ENCODE measurements at regions not wholly inside any gene's neighbourhood (a gene's known extent, or its start where the extent isn't known, plus 50 kb on each side); places are given as distances from the start of the nearest gene placed in this dataset.
"Not testable (repeated sequence)": the region's sequence is repeated elsewhere in the genome, so short reads cannot be mapped to it uniquely, and the experiment has no call there.

DNA sequence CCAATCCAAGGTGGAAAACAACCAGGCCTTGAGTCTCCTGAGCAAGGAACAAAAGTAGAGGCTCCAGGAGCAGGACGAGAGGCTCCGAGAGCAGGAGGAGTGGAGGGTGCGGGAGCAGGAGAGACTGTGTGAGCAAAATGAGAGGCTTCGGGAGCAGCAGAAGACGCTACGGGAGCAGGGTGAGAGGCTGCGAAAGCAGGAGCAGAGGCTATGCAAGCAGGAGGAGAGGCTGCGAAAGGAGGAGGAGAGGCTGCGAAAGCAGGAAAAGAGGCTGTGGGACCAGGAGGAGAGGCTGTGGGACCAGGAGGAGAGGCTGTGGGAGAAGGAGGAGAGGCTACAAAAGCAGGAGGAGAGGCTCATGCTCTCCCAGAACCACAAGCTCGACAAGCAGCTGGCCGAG, 60.3 kb upstream of the UBE2Q2 start:
- Mint-ChIP-seq H3K4me3 (no peak overlapping the region), H3K4me1 (peaks cover 11 to 13% of the 10 kb centered on the region in 2 experiments)
- no CpG with 5 or more reads among the region's 11 CpGs for WGBS (ENCODE audit: extremely low coverage, insufficient read length, low lambda C conversion rate)

DNA sequence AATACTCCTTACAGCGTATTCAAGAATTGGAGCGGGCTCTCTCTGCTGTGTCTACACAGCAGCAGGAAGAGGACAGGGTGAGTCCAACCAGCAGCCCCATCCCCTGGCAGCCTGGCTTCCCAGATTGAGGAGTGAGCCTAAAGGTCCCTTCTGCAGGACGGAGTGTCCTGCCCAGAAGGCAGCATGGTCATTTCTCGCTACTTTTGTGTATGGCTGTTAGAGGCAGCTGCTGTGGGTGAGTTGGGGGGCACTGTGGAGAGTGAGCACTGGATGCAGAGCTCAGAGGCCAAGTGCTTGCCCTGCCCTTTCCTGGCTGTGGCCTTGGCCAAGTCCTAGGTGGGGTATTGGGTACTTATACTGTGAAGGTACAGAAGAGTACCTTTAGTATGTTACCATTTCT, 62.3 kb upstream of the UBE2Q2 start:
- H3K23me2 ChIP-seq (ENCODE audit: insufficient read length, low read depth, low read length, poor library complexity, severe bottlenecking); H3K23ac ChIP-seq (ENCODE audit: insufficient read length, low read depth, low read length); H3K4me3 Mint-ChIP-seq; H3K14ac ChIP-seq (ENCODE audit: insufficient read depth, low read length); H3K27me3 ChIP-seq (ENCODE audit: insufficient read depth, low read length); H4K5ac ChIP-seq (ENCODE audit: insufficient read length, low read depth, low read length); H3K27ac ChIP-seq (ENCODE audit: insufficient read length, low read depth, low read length); H3K4me1 ChIP-seq (ENCODE audit: insufficient read depth, low read length); H3K9ac ChIP-seq (ENCODE audit: extremely low read depth, insufficient read length, low read length); H3K9me3 ChIP-seq (ENCODE audit: control insufficient read depth, low read depth, low read length); H3T11ph ChIP-seq (ENCODE audit: low read length); H3K27ac Mint-ChIP-seq; H3K18ac ChIP-seq (ENCODE audit: insufficient read length, low read depth, low read length); H4K91ac ChIP-seq (ENCODE audit: insufficient read length, low read depth, low read length); H4K8ac ChIP-seq (replicated peaks; ENCODE audit: insufficient read length, low read depth, low read length); H4K20me1 ChIP-seq (ENCODE audit: control insufficient read depth, insufficient read depth, insufficient read length); H2AK5ac ChIP-seq (ENCODE audit: insufficient read length, low read length); H2BK12ac ChIP-seq (ENCODE audit: insufficient read length, low read depth, low read length); H2BK120ac ChIP-seq (ENCODE audit: low read depth, low read length, poor library complexity, severe bottlenecking); H3K36me3 Mint-ChIP-seq (ENCODE audit: insufficient read depth in 1 of 3, low read depth in 3 of 3); H3K79me1 ChIP-seq (ENCODE audit: insufficient read depth, low read depth, low read length, poor library complexity, severe bottlenecking); H3K56ac ChIP-seq (ENCODE audit: insufficient read length, low read depth, low read length); H2BK15ac ChIP-seq (ENCODE audit: low read depth, low read length); H3K9me3 Mint-ChIP-seq; H2BK20ac ChIP-seq (ENCODE audit: low read depth, low read length, poor library complexity, severe bottlenecking); H2BK5ac ChIP-seq (ENCODE audit: insufficient read length, low read length); H2AFZ ChIP-seq (ENCODE audit: low read length); H3K79me2 ChIP-seq (ENCODE audit: insufficient read depth, low read length); H3K4ac ChIP-seq (ENCODE audit: low read depth, low read length); H3K4me2 ChIP-seq (ENCODE audit: insufficient read depth, insufficient read length, low read length): not testable (repeated sequence)
- Mint-ChIP-seq H3K27me3 (ENCODE audit: low read depth) (peaks cover 43% of the 10 kb centered on the region), H3K4me1 (peaks cover 22 to 23% of the 10 kb centered on the region in 2 experiments)
- no CpG with 5 or more reads among the region's 4 CpGs for WGBS (ENCODE audit: extremely low coverage, insufficient read length, low lambda C conversion rate)
- DNase-seq = peak; percentile 2

More for the DNA sequence above, 60.3 kb upstream of the UBE2Q2 start:
- H2BK20ac ChIP-seq (ENCODE audit: low read depth, low read length, poor library complexity, severe bottlenecking) = no peak overlapping the region
- H3K27me3 ChIP-seq (ENCODE audit: insufficient read depth, low read length) = no peaks in the 10 kb centered on the region
- no peak overlapping the region for H2BK12ac ChIP-seq (ENCODE audit: insufficient read length, low read depth, low read length)
- Mint-ChIP-seq H3K36me3 (ENCODE audit: insufficient read depth in 1 of 3, low read depth in 3 of 3) (no peaks in the 10 kb centered on the region; a peak in 1 of 7 replicates), H3K9me3 (no peaks in the 10 kb centered on the region; a peak in 1 of 5 replicates), H3K27me3 (ENCODE audit: low read depth) (peaks cover 54% of the 10 kb centered on the region), H3K27ac (peak overlapping the region in 1 of 3 experiments; percentile 15; a peak in 1 of 7 replicates)
- no peaks in the 10 kb centered on the region for H3K79me1 ChIP-seq (ENCODE audit: insufficient read depth, low read depth, low read length, poor library complexity, severe bottlenecking)
- H3T11ph ChIP-seq (ENCODE audit: low read length) = no peak overlapping the region
- H3K4me2 ChIP-seq (ENCODE audit: insufficient read depth, insufficient read length, low read length) = no peak overlapping the region
- H3K4ac ChIP-seq (ENCODE audit: low read depth, low read length) = no peak overlapping the region
- H3K27ac ChIP-seq (ENCODE audit: insufficient read length, low read depth, low read length) = no peak overlapping the region
- TF ChIP-seq, protein P1, sequence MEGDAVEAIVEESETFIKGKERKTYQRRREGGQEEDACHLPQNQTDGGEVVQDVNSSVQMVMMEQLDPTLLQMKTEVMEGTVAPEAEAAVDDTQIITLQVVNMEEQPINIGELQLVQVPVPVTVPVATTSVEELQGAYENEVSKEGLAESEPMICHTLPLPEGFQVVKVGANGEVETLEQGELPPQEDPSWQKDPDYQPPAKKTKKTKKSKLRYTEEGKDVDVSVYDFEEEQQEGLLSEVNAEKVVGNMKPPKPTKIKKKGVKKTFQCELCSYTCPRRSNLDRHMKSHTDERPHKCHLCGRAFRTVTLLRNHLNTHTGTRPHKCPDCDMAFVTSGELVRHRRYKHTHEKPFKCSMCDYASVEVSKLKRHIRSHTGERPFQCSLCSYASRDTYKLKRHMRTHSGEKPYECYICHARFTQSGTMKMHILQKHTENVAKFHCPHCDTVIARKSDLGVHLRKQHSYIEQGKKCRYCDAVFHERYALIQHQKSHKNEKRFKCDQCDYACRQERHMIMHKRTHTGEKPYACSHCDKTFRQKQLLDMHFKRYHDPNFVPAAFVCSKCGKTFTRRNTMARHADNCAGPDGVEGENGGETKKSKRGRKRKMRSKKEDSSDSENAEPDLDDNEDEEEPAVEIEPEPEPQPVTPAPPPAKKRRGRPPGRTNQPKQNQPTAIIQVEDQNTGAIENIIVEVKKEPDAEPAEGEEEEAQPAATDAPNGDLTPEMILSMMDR (conservative IDR thresholded peaks at IDR 0.05) = no peak
- no peak overlapping the region for H3K18ac ChIP-seq (ENCODE audit: insufficient read length, low read depth, low read length)
- peak; percentile 24 for DNase-seq
- no peaks in the 10 kb centered on the region for H3K9me3 ChIP-seq (ENCODE audit: control insufficient read depth, low read depth, low read length)
- H3K23ac ChIP-seq (ENCODE audit: insufficient read length, low read depth, low read length) = no peak overlapping the region
- no peak overlapping the region for H2AFZ ChIP-seq (ENCODE audit: low read length)
- H3K79me2 ChIP-seq (ENCODE audit: insufficient read depth, low read length) = no peaks in the 10 kb centered on the region
- peak overlapping the region; percentile 36; the same call in 1 of the 2 replicates for H3K14ac ChIP-seq (ENCODE audit: insufficient read depth, low read length)
- peak overlapping the region; percentile 30 for H4K5ac ChIP-seq (ENCODE audit: insufficient read length, low read depth, low read length)
- no peak overlapping the region for H2BK15ac ChIP-seq (ENCODE audit: low read depth, low read length)
- H3K56ac ChIP-seq (ENCODE audit: insufficient read length, low read depth, low read length) = no peak overlapping the region
- H3K4me1 ChIP-seq (ENCODE audit: insufficient read depth, low read length) = no peaks in the 10 kb centered on the region
- H4K20me1 ChIP-seq (ENCODE audit: control insufficient read depth, insufficient read depth, insufficient read length) = no peaks in the 10 kb centered on the region
- H3K23me2 ChIP-seq (ENCODE audit: insufficient read length, low read depth, low read length, poor library complexity, severe bottlenecking) = no peaks in the 10 kb centered on the region
- H4K8ac ChIP-seq (replicated peaks; ENCODE audit: insufficient read length, low read depth, low read length) = no peak overlapping the region
- no peak overlapping the region for H2AK5ac ChIP-seq (ENCODE audit: insufficient read length, low read length)
- no peak overlapping the region for H4K91ac ChIP-seq (ENCODE audit: insufficient read length, low read depth, low read length)
- H2BK120ac ChIP-seq (ENCODE audit: low read depth, low read length, poor library complexity, severe bottlenecking) = no peak overlapping the region
- no peak overlapping the region for H3K9ac ChIP-seq (ENCODE audit: extremely low read depth, insufficient read length, low read length)
- H2BK5ac ChIP-seq (ENCODE audit: insufficient read length, low read length) = no peak overlapping the region
